NCI-H187 (cell line): ENCODE measurements at regions not wholly inside any gene's neighbourhood (a gene's known extent, or its start where the extent isn't known, plus 50 kb on each side); places are given as distances from the start of the nearest gene placed in this dataset.
"Not testable (repeated sequence)": the region's sequence is repeated elsewhere in the genome, so short reads cannot be mapped to it uniquely, and the experiment has no call there.

Experiments used
- DNase-seq, 2 experiments: peaks; one replicate each; lab custom pipeline; 2025; lab: John Stamatoyannopoulos, UW

DNA sequence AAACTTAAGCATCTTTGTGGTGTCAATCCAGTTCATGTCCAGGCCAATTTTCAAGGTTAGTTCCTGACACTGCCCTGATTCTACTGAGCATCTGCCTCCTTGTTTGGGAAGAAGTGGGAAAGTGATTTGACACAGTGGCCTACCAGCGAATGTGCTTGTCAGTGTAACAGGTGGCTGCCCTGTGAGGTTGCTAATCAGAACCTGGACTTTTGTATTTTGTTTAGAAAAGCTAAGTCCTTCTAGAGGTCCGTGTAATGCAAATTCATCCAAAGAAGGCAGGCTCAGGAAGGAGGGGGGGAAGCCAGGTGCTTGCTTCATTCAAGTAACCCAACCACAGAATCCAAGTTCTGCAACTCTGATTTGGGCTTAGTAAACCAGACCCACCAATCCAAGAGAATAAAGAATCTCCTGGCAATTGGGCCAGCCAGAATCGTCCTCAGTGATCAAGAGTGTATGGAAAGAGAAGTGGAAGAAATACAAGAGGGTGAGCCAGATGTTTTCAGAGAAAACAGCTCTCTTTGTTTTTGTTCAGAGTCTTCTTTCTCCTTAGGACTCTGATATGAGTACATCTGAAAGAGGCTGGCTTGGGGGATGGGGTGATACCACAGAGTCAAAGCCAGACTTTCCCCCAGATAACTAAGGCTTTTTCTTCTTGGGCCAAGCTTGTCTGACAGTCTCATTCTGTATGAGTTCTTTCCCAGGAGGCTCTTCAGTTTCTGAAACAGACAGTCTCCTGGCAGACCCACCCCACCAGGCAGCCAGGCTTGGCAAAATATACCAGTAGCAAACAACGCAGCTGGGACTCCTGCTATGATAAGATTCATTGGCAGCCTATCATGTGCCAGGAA is 508.9 kb upstream of the TBL1XR1 start:
- DNase-seq, result no peak

DNA sequence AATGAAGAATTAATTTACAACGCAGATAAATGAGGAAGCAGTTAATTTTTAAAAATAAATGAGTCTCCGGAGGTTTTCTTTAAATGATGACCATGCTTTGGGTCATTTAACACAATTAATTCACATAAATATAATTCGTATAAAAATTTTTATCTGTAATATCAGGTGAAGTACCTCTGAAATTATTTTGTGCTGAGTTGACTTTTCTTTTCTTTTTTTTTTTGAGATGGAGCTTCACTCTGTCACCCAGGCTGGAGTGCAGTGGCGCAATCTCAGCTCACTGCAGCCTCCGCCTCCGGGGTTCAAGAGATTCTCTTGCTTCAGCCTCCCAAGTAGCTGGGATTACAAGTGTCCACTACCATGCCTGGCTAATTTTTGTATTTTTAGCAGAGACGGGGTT is 512.2 kb upstream of the TBL1XR1 start:
- not testable (repeated sequence) for DNase-seq

DNA sequence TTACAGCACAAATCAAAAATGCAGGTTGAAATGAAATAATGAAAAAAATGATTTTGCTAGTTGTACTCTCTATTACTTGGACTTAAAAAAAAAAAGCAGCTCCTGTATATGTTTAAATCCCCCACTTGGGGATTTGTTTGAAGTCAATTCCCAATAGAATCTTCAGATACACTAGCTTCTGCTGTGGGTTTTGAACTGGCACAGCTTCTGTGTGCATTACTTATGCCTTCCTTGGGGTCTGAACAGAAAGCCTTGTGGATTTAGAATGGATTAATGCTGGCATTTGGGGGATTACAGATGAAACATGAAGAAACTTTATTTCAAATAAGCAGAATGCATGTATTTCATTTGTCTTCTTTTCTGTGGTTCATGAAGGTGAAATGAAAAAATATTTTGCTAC is 513.2 kb upstream of the TBL1XR1 start:
- no peak for DNase-seq

DNA sequence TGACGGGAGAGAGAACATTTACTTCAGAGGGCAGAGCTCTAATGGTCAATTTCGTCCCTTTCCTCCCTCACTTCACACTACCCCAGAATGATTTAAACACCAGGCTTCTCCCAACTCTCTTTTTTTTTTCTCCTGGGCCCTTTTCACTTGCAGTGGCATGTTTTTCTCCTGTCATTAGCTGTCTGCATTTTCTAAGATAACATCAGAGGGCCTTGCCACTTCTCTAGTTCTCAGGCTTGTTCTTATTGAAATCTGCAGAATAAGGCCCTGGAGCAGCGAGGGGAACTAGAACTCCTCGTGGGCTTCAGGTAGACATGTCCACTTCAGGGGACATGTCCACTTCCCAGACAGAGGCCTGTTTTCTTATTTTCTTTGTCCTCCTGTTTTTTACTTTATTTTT is 514.4 kb upstream of the TBL1XR1 start:
- DNase-seq, result no peak

DNA sequence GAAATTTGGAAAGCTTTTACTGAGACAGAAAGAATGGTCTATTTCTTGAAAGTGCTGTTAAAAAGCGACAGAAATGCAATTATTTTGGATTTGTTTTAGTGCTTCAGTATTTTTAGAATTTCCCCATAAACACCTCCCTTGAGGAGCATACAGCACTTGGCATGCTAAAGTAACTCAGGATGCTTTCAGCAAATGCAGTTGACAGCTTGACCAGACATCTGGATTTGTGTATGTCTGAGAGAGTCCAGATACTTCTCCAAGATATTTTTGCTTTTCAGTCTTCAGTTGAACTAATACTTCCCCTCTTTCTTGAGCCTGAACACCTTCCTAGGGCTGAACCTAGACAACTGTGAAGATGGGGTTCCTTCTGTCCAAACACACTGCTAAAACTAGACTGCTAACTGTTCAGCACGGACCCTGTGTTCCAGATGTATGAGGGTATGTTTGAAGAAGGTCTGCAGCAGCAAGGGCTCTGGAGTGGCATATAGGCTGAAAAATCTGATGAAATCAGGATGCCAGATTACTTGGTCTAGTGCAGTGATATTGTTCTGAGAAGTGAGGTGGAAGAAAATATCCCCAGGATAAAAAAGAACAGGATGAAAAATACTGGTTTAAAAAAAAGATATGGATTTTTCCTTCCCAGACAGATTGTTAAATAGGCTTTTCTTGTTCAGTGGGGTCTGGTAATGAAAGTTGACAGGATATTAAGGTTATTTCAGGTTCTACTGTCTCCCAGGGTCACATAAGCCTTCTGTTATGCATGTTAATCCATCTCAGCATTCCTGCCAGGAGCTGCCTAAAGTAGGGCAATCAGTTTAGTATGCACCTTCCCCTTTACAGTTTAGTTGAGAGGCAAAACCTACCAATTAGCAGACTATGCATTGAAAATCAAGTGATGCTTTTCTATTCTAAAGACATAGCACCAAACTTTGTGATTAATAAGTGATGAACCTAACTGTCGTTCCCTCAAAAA is 516.9 kb upstream of the TBL1XR1 start:
- no peak for DNase-seq

DNA sequence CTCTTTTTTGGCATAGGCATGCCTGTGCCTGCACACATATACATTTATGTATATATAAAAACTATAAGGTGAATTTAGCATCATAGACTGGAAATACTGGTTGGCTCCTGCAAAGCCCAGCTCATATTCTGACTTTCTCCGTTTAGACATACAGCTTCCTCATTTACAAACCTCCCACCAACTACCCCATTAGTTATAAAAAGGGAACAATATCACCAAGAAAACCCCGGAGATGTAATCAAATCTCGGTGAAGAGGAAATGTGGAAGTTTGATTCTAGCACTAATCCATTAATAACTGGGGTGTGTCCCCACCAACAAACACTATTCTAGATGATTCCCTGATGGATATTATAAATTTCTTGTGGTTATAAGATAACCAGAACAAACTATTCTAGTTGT is 517.7 kb upstream of the TBL1XR1 start:
- no peak for DNase-seq

DNA sequence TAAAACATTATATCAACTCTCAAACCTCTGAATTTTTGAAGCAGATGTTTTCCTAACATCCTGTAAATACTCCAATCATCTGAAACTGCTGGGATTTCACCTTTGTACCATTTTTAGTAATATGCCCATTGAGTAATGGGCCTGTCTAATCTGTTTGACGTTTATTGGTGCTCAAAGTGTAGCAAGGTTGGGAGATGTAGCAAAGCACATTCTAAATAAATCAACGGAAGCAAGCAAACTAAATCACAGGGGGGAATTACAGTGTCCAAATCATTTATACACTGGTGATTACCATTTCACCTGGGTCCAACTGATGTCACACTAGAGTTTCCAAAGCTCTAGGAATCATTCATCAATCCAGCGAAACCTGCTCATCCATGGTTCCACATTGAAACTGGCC is 518.7 kb upstream of the TBL1XR1 start:
- no peak for DNase-seq

DNA sequence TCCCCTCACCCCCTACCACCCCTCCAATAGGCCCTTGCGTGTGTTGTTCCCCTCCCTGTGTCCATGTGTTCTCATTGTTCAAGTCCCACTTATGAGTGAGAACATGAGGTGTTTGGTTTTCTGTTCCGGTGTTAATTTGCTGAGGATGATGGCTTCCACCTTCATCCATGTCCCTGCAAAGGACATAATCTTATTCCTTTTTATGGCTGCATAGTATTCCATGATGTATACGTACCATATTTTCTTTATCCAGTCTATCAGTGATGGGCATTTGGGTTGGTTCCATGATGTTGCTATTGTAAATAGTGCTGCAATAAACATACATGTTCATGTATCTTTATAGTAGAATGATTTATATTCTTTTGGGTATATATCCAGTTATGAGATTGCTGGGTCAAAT is 523.6 kb upstream of the TBL1XR1 start:
- DNase-seq, result not testable (repeated sequence)

DNA sequence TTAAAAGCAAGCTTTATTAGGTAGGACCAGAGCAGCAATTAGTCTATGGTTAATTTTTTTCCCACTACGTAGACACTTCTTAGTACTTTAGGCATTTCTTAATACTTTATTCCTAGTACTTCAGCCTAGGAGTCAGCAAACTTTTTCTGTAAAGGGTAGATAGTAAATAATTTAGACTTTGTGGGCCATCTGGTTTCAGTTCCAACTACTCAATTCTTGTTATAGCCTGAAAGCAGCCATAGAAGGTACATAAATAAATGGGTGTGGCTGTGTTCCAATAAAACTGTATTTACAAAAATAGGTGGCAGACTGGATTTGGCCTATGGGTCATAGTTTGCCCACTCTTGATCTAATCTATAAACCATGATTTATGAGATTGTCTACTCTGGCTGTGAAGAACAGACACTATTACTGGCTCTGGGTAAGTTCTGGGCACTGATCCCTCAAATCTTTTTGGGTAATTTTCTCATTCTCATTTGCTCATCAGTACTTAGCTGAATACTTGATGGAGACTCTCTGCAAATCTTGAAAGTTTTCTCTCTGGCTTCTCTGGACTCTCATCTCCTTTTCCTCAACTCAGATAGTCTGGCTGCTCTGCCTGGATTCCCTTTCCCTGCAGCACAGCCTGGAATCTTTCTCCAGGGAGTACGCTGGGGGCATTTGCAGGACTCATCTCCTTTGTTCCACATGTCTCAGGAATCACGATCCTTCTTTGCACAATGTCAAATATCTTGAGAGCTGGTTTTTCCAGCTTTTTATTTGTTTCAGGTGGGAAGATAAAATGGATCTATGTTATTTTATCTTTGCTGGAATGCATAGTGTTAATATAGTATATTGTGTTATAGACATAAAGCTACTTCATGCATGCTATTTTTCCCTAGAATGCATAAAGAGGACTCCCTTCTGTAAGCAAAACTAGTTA is 524.8 kb upstream of the TBL1XR1 start:
- DNase-seq, result no peak

DNA sequence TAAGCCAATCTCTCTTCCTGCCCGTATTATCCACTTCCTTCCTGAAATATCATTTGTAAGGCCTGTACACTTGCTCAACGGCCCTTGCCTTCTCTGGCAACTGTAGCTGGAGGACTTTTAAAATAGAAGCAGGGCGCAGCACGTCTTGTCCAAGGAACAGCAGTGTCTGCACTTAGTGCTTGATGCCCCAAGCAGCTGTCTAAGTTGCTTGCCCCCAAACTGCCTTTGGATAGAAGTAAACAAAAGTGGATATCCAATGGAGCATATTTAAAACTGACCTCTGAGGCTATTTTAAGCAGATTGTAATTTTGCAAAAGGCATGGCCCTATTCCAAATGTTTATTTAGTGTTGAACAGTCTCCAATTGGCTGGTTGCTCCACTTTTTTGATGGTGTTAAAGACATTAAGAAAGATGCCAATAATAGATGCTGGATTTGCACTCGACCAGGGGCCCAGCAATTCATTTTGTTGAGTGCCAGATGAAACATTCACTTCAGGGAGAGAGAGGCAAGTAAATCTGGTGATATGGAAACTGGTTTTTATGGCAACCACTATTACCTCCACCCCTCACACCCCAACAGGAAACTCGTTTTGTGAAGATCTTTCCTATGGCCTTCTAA is 526.8 kb upstream of the TBL1XR1 start:
- no peak for DNase-seq

DNA sequence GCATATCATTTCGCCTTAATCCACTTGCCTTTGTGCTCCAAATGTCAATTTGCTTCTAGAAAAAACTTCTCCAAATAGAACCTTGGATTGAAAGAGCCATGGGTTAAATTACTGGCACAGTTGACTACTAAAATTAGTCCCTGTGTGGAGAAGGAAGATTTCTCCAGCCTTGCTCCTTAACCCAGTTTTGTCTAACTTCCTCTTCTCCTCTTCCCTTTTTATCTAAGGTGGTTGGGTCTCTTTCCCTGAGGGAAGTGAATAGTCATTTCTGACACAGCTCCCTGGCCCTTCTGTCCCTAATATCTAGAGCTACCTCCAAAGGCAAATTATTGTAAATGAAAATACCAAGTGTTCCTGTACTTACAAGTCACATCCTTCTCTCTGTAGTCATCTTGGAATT is 527.9 kb upstream of the TBL1XR1 start:
- no peak for DNase-seq

DNA sequence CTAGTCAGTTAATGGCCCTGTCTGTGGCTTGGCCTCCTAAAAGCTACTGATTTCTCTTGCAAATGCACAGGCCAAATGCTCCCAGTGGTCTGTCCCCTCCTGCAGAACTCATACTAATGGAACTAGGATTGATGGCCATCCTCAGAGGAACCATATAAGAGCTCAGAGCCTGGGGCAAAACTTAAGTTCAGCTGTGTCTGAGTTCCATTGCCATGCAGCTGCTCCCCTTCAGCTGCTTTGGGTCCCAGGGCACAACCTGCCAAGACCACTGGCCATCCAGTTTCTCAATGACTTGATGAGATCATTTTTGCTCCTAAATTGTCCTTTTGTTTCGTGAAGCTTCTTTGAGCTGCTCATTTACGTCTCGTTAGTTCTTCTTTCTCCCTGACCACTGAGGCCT is 529.5 kb upstream of the TBL1XR1 start:
- DNase-seq, result no peak

DNA sequence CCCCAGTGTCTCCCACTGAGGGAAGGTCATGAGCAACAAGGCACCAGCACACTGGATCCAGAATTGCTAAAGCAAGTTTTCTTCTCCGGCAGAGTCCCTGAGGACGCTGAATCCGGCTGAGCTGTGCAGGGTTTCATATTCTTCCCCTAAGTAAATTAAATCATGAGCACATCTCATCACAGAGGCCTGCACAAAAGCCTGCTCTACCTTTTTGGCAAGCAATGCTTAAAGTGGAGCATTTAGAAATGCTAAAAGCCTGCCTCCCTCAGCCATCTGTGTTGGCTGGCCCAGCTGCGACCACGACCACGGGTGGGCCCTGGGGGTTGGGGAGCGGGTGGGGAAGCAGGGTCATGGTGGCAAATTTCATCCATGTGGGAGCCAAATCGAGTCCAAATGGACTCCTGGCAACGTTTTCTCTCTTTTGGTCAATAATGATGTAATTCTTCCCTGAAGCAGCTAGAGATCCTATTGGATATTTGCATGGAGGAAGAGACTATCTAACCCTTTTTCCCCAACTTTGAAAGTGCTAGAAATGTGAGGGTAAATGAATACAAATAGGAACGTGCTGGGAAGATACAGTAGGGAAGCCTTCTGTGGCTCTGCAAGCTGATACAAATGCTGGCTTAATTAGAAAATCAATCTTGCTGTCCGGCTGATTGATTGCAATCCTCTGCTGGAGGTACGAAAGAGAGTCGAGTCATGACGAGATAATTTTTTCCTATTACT is 532.8 kb upstream of the TBL1XR1 start:
- DNase-seq, result no peak

DNA sequence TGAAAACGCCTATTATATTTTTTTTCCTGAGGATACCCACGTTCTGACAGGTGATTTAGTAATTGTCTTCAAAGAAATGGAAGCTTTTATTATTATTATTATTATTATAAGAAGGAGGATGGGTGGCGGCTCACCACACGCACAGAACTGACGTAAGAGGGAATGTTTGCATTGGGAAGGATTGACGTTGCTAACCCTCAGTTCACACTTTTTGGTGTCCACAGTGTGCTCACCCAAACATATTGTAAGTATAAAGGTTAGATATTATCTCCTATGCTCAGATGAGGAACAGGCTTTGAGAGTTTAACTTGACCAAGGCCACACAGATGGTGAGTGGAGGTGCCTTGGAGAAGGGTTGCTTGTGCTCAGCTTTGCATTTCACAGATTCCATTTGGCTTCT is 533.5 kb upstream of the TBL1XR1 start:
- DNase-seq, result no peak

DNA sequence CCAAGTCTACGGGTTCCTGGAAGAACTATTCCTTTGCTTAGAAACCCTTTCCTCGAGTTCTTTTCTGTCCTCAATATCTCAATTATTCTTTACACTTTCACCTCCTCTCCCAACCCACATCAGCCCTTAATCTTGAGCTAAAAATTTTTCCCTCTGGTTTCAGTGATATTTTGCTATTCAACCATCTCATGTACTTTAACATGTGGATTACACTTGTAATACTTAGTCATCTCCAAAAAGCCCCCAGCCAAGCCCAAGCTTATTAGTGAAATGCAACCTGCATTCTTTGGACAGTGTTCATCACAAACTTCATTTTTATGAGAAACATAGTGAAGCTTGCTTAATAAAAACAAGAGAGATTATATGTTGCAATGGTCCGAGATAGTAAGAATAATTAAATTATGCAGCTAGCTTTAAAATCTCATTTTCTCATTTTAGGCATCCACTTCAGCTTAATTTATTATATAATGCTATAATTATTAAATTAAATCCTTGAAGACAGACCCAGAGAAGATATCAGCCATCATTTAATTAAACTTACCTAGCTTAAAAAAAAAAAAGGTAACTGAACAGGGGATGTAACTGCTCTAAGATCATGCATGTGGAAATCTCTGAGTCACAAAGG is 534.5 kb upstream of the TBL1XR1 start:
- DNase-seq, result no peak

DNA sequence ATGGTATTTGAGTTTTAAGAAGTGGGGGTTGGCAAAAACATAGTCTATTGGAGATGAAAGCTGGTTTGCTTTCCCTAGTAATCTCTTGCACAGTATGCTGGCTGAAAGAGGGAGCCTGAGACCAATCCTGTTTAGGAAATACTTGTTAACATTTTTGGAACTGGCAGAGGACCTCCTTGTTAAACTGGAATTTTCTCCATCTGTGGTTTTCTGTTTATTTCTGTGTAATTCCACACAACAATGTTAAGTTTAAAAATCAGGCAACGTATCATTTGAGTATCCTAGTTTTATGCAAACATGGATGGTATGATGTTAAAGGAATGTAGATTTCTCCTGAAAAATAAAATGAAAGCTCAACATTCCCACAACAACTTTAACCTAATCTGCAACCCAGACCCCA is 536.0 kb upstream of the TBL1XR1 start:
- no peak for DNase-seq

DNA sequence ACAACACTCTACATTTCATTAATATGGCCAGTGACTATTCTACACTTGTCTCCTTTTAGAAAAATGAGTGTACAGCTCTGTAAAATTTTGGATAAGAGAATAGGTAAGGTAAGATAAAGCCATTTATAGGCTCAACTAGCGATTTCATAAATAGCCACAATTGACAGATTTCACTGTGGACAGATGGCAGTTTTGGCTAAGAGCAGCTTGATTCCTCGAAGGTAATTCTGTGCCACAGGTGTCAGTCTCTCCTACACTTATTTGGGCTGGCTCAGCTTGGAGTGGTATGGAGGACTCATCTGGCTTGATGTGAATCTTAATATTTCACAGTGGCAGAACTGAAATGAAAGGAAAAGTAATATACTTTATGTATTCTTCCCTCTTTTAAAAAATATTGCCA is 536.7 kb upstream of the TBL1XR1 start:
- no peak for DNase-seq

DNA sequence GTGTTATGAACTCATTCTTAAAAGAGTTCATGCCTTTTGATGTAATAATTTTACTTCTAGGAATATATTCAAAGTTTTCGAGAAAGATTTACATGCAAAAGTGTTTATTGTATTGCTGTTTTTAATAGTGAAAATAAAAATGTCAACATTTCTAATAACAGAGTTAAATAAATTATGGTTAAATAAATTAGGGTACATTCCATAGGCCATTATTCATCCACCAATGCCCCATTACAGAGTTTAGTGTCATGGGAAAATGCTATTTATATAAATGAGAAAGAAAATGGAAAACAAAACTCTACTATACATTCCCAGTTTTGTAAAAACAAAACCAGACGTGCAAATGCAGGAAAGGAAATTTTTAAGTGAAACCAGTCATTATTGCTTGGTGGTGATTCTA is 538.1 kb upstream of the TBL1XR1 start:
- no peak for DNase-seq

DNA sequence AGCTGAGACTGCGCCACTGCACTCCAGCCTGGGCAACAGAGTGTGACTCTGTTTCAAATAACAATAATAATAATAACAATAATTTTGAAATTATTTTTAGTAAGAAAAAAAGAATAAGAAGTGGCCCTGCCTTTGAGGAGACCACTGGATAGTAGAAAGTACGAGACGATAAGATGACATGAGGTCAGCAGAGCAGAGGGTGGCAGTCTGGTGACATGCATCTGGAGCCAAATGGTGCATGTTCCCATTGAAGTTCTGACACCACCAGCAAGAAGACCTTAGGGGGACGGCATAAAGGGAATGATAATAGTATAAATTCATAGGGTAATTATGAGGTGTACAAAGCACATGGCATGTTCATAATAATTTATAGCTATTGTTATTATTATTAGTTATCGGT is 542.2 kb upstream of the TBL1XR1 start:
- DNase-seq, result no peak

DNA sequence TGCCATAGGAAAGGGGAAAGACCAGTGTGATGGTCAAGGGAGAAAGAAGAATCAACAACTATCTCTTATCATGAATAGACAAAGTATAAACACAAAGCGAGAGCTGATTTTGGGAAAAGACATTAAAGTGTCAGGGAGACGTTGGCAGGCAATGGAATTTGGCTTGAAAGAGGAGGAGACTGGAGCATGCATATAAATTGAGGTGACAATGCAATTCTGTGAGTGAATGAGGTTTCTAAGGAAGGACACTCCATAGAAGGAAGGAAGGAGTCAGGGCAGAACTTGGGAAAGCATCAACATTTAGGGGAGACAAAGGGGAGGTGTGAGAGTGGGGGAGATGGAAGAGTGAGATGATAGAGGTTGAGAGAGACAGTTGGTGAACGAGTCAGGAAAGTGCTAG is 543.0 kb upstream of the TBL1XR1 start:
- no peak for DNase-seq
